T-helper 2 cell treated with Interferon-gamma antibody and Interleukin-4, amounts not matched to agents 100 ng/mL and 5 ng/mL, for 36 hours (primary cell): ENCODE measurements at regions not wholly inside any gene's neighbourhood (a gene's known extent, or its start where the extent isn't known, plus 50 kb on each side); places are given as distances from the start of the nearest gene placed in this dataset.
"Not testable (repeated sequence)": the region's sequence is repeated elsewhere in the genome, so short reads cannot be mapped to it uniquely, and the experiment has no call there.

Experiments
- intact Hi-C: fragments of 100-400 bp; cut with micrococcal nuclease; formaldehyde crosslinking; loops from one replicate; pipeline ENCODE4 v1.15.1; 2023

- intact Hi-C loops, result no loop called here
Measured at GRCh38 chr9:87781331-87781730, 55.4 kb downstream of the CTSL start.

DNA sequence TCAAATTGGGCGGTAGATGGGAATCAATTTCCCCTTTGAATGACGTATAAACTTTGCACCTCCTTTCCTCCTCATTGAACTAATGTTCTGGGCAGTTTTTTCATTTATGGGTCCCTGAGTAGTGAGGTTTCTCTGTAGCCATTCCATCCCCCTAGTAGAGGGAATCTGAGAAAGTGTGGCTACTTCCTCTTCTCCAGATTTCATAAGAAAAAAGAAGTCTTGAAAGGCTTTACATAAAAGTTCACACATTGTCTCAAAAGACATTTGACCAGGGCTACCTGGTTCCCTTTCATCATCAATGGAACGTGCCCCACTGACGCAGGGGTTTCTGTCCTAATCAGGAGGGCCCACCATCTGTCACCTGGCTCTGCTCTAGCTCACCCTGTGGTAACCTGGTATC lies 57.3 kb downstream of the CTSL start:
- intact Hi-C loops, result no loop called here

DNA sequence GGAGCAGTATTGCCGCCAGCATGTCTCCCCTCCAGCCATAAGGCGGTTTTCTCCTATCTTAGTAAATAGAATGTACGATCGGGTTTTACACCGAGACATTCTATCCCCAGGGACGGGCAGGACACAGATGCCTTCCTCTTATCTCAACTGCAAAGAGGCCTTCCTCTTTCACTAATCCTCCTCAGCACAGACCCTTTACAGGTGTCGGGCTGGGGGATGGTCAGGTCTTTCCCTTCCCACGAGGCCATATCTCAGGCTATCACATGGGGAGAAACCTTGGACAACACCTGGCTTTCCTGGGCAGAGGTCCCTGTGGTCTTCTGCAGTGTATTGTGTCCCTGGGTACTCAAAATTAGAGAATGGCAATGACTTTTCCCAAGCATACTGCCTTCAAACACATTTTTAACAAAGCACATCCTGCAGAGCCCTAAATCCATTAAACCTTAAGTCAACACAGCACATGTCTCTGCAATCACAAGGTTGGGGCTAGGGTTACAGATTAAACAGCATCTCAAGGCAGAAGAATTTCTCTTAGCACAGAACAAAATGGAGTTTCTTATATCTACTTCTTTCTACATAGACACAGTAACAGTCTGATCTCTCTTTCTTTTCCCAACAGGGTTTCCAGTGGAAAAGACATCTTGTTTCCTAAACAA lies 59.5 kb downstream of the CTSL start:
- intact Hi-C loops, result not testable (repeated sequence)

DNA sequence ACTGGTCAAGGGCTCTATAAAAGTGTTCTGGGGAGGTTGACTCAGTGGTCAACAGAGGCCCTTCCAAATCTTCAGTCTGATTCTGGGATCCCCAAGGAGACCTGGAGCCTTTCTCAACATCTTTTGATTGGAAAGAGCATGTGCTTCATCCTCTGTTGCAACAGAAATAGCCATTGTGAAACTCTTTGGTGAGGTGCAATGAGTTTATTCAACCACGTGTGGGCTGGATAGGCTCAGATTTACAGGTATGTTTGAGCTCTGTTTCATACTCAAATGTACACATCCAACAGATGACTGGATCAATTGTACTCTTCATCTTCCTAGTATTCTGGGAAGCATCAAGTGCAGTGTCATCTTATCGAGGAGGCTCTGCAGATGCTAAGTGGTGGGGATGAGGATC lies 60.5 kb downstream of the CTSL start:
- intact Hi-C loops, result no loop called here

DNA sequence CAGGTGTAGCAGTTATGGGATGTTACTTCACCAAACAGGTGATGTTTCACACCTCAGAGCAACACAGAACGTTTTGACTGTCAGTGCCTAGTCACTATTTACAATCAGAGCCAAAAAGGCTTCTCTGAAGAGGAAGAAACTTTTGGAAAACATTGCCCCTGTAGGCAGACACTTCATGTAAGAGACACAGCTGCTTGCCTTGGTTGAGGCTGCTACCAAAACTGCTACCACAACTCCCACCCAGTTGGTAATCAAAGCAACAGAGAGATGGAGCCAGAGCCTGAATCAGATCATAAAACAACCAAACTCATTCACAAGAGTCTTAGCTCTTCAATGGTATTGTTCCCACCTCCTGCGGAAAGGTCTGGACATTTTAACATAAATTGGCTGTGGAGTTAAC lies 61.0 kb downstream of the CTSL start:
- intact Hi-C loops, result no loop called here

GRCh38 chr9:87787735-87788134 lies 61.8 kb downstream of the CTSL start:
- intact Hi-C loops, result no loop called here

DNA sequence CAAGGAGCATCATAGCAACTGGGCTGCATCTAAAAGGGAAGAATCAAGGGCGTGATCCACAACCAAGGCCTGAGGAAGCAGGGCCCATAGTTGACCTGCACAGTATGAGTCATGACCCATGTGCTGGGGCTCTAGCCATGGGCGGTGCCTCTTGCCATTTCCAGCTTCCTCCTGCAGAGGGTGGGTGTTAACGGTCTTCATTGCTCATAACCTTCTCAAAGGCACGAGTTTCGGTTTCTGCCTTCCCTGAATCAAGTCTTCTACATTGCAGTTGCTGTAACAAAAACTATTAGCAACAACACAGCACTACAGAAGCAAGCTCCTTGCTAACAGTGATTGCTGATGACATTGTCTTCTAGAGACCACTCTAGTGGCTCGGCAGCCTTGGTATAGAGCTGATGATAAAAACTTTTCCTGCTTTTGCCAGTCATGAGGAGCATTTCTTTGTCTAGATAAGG lies 66.9 kb downstream of the CTSL start:
- intact Hi-C loops, result no loop called here

GRCh38 chr9:87793292-87793691 lies 67.4 kb downstream of the CTSL start:
- intact Hi-C loops, result no loop called here

GRCh38 chr9:87795178-87795577 lies 69.3 kb downstream of the CTSL start:
- intact Hi-C loops, result no loop called here

DNA sequence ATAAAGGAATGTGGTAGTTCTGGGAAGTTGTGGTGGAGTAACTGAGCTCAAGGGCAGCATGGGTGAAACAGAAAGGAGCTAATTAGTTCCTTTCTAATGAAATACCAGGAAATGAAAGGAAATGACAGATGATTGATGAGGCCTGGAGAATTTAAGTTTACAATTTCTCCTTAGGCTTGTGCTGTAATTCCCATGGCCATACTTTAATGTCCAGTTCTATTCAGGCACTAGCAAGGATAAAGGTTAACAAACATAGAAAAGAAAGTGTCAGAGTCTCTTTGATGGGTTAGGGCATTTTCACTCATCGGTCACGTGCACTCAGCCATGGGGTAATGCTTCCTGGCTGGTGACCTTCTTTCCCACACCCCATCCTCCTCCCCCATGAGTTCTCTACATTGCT lies 70.3 kb downstream of the CTSL start:
- intact Hi-C loops, result no loop called here

DNA sequence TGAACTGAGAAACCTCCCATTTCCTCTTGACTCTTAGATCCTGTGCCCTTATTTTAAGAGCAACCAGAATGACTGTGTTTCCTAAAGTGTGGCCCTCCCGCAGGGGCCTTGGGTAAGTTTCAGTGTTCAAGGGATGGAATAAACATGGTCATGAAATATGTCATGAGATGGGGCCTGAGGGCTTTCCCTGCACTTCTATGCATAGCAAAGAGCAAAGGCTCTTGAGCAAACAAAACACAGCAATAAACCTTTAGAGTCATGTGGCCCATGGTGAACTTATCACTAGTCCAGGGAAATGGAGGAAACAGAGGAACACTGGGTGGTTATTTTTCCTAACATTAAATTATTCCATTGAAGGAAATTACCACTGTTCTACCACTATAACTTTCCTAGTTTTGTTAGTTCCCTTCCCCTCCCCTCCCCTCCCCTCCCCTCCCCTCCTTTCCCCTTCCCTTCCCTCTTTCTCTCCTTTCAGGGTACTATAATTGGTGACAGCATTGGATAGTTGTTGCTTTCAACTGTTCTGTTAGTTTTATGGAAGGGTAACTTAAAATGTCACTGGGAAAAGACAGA lies 72.4 kb downstream of the CTSL start:
- intact Hi-C loops, result no loop called here

DNA sequence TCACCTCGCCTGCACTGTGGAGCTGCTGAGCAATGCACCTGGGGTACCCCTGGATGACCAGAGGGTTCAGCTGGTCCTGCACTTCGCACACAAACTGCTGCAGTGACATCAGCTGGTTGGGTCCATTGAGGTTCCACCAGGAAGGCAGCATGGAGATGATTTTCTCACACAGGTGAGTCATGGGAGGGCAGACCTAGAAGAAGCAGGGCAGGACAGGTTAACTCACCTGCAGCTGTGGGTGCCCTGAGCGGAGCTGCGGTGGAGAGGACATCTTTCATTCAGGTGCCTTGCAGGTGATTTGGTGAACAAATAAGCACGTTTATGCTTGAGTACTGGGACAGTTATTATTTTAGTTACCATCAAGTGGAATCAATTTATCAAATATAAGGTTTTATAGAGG lies 73.6 kb downstream of the CTSL start:
- intact Hi-C loops, result no loop called here

DNA sequence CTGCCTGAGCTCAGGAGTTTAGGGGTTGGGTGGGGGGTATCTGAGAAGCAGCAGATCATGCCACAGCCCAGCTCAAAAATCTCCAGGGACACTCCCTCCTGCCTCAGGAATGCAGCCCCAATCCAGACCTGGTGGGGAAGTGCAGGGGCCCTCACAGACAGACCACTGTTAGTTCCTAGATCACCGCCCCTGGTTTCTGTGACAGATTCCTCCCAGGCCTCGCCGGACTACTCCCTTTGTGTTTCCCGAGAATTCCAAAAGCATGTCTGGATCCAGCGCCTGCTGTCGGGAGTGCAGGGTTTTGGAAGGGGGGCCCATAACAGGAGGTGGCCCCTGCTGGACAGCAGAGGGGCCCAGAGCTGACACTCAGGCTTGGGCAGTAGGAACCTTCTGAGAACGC lies 74.5 kb downstream of the CTSL start:
- intact Hi-C loops, result no loop called here

DNA sequence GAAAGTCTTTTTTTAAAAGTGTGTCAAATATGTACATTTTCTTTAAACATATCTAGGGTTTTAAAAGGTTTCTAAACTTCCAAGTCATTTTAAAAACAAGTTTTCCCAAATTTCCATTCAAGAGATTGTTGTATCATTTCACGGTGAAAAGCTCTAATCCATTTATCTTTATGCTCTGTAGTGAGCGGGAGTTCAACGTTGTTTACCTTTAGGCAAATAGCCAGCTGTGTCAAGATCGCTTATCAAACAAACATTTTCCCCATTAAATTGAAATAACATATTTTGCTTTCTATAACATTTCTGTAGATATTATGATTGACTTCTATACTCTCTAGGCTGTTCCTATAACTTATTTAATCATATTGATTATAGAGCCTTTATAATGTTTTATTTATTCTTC lies 75.1 kb downstream of the CTSL start:
- intact Hi-C loops, result no loop called here

- intact Hi-C loops, result no loop called here
Measured at GRCh38 chr9:87803166-87803565, 77.2 kb downstream of the CTSL start.

DNA sequence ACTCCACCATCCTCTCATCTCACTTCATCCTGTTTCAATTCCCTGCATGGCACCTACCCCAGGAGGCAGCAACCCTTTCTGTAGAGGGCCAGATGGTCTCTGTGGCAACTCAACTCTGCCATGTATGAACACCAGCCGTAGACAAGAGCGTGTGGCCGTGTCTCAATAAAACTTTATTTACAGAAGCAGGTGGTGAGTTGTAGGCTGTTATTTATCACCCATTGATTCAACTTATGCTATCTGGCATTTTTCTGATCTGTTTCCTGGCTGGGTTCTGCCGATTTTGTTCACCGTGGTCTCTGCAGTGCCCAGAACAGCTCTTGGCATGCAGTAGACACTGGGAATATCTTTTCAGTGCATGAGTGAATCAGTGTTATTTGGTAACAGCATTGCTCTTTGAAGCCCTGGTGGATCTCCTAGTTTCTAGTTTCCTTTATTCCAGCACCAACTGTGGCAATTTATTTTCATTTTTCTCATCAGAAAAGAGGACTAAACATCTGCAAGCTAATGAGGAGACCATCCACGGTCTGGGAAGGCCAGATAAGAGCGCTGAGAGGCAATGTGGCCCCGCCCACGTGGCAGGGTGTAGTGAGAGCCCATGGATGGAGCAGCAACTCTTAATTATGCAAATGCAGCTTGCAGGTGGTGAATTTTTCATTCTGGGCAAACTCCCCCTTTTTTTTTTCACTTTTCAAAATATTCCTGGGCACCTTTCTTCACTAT lies 77.9 kb downstream of the CTSL start:
- intact Hi-C loops, result no loop called here

GRCh38 chr9:87805259-87805658 lies 77.4 kb upstream of the SPATA31E1 start:
- intact Hi-C loops, result no loop called here

DNA sequence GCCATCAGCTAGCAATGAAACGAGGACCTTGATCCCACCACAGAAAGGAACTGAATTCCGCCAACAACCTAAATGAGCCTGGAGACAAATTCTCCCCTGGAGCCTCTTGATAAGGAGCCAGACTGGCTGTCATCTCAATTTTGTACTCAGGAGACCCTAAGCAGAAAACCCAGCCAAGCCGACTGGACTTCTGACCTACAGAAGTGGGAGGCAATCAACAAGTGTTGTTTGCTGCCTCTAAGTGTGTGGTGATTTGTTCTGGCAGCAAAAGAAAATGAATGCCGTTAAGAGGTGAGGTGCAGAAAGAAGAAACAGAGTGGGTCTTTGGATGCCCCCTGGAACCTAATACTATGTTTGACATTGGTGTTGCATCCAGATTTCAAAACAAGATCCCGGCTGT lies 72.7 kb upstream of the SPATA31E1 start:
- intact Hi-C loops, result no loop called here

DNA sequence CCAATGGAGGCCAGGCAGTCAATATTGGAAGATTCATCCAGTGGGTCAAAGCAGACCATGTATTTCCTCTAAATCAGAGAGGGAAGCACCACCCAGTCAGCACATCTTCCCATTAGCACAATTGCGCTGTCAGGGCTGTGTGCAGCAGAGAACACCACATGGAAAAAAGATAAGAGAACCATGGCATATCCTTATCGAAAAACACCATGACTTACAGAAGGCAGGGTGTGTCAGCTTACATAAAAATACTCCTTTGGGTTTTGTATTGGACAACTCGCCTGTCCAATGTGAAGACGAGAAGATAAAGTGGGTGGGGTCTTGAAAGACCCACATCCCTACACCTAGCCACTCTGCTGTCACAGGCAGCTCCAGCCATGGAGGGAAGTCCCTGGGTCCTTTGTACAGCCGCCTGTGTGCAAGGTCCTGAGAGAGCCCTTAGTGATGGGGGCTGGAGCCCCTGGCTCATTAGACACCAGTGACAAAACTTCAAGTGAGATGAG lies 71.9 kb upstream of the SPATA31E1 start:
- intact Hi-C loops, result no loop called here

- intact Hi-C loops, result loop anchor here (1.0 kb wide), 1 partner anchor 134 kb away; no protein-coding TSS in a partner anchor
Measured at GRCh38 chr9:87812375-87813118, 70.1 kb upstream of the SPATA31E1 start.

- intact Hi-C loops, result loop anchor here (1.0 kb wide), 1 partner anchor 135 kb away; no protein-coding TSS in a partner anchor
Measured at GRCh38 chr9:87813119-87813463, 69.6 kb upstream of the SPATA31E1 start.

GRCh38 chr9:87816036-87816435 lies 66.6 kb upstream of the SPATA31E1 start:
- intact Hi-C loops, result no loop called here
